GM12872 (cell line): ENCODE measurements at regions not wholly inside any gene's neighbourhood (a gene's known extent, or its start where the extent isn't known, plus 50 kb on each side); places are given as distances from the start of the nearest gene placed in this dataset.

Source experiments
- TF ChIP-seq, protein P1 (sequence below): IDR thresholded peaks from 3 replicates; pipeline ENCODE4 v1.5.1; 2011; ENCODE audit warnings: low read depth, mild to moderate bottlenecking, low read length, moderate library complexity; ENCODE audit not compliant: insufficient read depth

DNA sequence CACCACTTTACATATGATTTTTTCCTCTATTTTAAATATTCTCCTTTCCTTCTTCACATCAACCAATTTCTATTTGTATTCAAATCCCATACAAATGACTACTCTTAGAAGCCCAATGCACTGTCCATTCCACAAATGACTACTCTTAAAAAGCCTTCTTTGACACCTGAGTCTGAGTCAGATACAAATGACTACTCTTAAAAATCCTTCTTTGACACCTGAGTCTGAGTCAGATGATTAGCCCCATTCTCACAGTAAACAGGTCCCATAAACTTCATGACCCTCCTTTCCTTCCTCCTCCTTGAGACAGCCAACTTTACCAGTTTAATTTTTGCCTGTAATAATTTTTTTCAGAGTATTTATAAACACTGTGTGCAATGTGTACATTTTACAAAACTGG lies 231.3 kb upstream of the USP25 start:
- TF ChIP-seq, protein P1, sequence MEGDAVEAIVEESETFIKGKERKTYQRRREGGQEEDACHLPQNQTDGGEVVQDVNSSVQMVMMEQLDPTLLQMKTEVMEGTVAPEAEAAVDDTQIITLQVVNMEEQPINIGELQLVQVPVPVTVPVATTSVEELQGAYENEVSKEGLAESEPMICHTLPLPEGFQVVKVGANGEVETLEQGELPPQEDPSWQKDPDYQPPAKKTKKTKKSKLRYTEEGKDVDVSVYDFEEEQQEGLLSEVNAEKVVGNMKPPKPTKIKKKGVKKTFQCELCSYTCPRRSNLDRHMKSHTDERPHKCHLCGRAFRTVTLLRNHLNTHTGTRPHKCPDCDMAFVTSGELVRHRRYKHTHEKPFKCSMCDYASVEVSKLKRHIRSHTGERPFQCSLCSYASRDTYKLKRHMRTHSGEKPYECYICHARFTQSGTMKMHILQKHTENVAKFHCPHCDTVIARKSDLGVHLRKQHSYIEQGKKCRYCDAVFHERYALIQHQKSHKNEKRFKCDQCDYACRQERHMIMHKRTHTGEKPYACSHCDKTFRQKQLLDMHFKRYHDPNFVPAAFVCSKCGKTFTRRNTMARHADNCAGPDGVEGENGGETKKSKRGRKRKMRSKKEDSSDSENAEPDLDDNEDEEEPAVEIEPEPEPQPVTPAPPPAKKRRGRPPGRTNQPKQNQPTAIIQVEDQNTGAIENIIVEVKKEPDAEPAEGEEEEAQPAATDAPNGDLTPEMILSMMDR: no peak

- TF ChIP-seq, protein P1: no peak
Measured at GRCh38 chr21:15506086-15506485, 223.7 kb upstream of the USP25 start.

DNA sequence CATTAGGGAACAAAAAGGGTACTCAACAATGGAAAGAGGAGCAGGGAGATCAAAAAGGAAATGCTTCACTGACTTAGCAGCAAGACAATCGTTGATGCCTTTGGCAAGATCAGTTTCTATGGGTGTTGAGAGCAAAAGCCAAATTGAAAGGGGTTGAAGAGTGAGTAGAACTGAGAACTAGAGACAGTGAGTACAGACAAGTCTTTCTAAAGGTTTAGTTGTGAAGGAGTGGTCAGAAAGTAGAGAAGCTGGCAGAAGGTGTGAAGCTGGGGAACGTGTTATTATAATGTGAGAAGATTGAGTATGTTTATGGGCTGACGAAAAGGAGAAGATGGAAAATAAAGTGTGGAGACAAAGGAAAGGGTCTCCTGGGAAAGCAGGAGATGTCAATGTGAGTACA lies 221.2 kb upstream of the USP25 start:
- TF ChIP-seq, protein P1: no peak

DNA sequence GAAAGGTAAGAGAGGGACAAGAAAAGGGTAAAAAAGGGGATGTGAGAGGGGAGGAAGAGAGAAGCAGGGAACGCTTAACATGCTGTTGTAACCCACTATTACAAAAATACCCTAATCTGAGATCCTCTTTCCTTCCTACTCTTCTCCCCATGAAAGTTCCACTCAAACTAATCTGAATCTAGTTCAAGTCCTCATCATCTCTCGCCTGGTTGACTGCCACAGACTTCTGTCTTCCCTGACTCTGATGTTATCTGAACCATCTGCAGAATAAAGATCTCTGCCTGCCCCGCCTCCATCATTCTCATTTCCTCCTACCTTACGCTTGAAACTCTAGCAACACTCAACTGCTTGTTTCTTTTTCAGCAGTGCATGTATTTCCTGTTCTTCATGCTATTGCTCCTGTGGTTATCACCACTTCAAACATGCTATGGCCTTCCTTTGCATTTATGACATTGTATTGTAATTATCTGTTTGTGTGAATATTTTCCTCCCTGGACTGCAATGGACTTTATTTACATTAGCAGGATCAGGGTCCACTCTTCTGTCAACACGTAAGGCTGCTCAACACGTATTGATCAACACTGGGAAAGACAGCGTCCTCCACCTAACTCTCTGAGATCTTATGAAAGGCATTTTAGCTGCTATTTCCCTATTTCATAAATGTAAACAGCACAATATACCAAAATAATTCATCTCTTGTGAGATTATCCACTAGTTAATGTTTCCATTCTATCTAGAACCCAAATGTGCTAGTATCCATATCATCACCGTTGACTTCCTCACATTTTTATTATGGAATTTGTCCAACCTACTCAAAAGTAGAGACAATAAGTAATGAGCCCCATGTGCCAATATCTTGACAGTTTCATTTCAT lies 215.5 kb upstream of the USP25 start:
- TF ChIP-seq, protein P1: no peak

- TF ChIP-seq, protein P1: no peak
Measured at GRCh38 chr21:15515908-15516307, 213.9 kb upstream of the USP25 start.

DNA sequence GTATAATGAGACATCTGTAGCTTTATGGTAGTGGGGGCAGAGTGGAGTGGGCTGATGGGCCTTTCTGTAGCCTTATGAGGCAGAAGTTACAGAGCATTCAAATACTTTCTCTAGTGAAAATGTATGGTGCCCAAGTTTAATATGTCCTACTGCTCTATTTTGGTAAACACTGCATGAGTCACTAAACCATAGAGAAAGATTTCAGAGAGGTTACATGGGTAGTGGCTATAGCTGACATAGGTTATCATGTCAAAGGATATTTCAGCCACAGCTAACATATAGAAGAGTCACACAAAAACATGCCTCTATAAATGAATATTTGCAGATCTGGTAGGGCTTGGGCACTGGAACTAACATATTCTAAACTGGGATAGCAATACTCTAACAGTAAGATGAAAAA lies 212.4 kb upstream of the USP25 start:
- TF ChIP-seq, protein P1: no peak

DNA sequence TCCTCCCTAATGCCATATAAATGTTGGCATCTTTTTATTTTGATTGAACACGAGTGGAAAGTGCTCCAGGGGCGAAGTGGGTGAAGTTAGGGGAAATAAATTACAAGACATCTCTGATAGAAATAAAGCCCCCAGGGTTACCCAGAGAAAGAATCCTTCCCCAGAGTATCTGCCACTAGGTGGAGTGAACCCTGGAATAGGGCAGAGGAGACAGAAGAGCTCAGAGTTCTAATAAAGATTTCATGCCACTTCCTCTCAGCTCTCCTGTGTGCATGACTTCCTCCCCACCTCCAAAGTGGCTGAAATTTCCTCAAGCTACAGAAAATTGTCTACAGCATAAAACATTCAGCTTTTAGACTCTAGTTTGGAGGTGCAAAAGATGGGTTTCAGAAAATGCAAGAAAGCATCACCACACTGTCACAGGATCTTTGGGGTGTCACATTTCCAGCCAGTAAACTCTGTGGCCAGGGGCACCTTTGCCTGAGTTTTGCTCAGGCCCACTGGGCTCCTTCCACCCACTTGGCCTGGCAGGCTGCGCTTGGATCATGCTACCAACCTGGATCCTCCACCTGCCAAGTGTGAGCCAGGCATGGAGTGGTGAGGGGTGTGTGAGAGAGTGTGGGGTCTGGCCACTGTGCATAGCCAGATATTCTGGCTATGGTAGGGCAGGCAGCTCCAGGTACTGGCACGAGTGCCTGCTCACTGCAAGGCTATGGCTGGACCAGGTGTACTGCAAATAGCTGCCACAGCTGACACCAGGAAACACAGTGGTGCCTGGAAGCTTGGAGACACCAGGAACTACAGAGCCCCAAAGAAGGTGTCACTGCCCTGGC lies 208.8 kb upstream of the USP25 start:
- TF ChIP-seq, protein P1: no peak
